HG02588 (cell line): ENCODE measurements at regions not wholly inside any gene's neighbourhood (a gene's known extent, or its start where the extent isn't known, plus 50 kb on each side); places are given as distances from the start of the nearest gene placed in this dataset.

ENCODE experiments used
- ATAC-seq: cut with Tn5 transposase; IDR thresholded peaks from one replicate; pipeline ENCODE4 v1.9.1; 2021; ENCODE audit warnings: mild to moderate bottlenecking, moderate library complexity; ENCODE audit not compliant: unreplicated experiment

DNA sequence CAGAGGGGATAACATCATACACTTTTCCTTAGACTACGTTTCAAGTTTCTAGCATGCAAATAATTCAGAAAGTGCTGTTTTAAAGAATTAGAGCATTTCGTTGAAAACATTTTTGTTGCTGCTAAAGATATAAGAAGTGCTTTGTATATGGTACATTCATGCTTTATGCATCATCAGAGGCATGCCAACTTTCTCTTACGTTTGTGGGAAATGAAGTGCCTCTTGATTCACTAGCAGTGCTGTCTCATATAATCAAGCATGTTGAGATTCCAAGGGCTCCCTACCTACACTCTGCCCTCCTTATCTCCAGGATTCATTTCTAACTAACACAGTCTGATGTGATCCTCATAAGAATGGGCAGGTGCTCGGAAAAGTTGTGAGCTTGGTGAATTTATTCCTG is 748.6 kb upstream of the DDX18 start:
- ATAC-seq = no peak

GRCh38 chr2:117067900-117068299 is 746.6 kb upstream of the DDX18 start:
- no peak for ATAC-seq

GRCh38 chr2:117068371-117068770 is 746.1 kb upstream of the DDX18 start:
- ATAC-seq = no peak

DNA sequence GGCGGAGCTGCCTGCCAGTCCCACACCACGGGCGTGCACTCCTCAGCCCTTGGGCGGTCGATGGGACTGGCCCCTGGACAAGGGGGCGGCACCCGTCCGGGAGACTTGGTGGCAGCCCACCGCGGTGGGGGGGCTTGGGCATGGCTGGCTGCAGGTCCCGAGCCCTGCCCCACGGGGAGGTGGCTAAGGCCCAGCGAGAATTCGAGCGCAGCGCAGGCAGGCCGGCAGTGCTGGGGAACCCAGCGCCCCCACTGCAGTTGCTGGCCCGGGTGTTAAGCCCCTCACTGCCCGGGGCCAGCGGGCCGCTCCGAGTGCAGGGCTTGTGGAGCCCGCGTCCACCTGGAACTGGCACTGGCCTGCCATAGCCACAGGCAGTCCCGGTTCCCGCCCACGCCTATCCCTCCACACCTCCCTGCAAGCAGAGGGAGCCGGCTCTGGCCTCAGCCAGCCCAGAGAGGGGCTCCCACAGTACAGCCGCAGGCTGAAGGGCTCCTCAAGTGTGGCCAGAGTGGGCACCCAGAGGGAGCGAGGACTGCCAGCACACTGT is 742.9 kb upstream of the DDX18 start:
- ATAC-seq = no peak

- ATAC-seq = no peak
Observed at GRCh38 chr2:117074756-117075155, 739.7 kb upstream of the DDX18 start.

DNA sequence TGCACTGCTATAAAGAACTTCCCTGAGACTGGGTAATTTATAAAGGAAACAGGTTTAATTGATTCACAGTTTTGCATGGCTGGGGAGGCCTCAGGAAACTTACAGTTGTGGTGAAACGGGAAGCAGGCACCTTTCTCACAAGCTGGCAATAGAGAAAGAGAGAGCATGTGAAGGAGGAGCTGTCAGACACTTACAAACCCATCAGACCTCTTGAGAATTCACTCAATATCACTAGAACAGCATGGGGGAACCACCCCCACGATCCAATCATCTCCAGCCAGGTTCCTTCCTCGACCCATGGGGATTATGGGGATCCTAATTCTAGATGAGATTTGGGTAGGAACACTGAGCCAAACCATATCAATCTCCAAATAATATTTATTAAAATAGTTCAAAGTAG is 729.2 kb upstream of the DDX18 start:
- no peak for ATAC-seq

- no peak for ATAC-seq
Observed at GRCh38 chr2:117085737-117086136, 728.8 kb upstream of the DDX18 start.

GRCh38 chr2:117086174-117086942 is 728.1 kb upstream of the DDX18 start:
- no peak for ATAC-seq

- no peak for ATAC-seq
Observed at GRCh38 chr2:117086943-117087250, 727.6 kb upstream of the DDX18 start.

GRCh38 chr2:117087535-117088291 is 726.8 kb upstream of the DDX18 start:
- no peak for ATAC-seq

- no peak for ATAC-seq
Observed at GRCh38 chr2:117091041-117091837, 723.3 kb upstream of the DDX18 start.

DNA sequence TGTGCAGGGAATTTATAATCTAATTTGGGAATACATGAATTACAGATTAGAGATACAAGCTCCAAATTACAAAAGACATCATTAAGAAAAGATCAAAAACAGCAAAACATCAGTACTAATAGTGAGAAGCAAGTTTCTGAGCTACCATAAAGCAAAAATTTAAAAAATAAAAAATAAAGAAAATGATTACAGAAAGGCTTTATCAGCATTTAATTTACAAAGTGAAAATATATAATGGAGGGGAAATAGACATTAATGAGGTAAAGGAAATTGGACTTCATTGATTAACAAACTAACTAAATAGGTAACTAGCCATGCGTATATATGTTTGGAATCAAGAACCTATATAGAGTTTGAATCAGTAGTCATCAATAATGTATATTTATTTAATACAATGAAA is 712.9 kb upstream of the DDX18 start:
- ATAC-seq = no peak

DNA sequence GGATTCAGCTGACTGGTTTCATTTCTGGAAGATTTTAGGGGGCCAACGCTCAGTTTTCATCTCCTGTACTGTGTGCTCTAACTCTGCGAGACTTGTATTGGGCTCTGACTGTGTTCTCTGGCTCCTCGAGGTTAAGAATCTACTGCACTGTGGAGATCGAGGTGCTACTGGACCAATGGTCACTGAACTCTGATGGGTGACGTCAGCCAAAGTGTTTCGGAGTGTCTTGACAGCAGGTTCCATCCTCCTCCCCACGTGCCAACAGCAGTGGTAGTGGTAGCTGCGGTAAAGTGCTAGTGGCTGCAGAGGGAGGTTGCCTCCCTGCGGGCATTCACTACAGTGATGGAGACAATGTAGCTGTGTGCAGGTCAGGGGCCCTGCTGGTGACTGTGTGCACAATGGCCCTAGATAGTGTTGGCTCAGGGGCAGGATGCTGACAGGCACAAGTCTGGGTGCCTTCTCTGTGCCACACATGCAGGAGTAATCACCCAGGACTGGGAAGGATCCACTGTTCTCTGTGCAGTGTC is 705.7 kb upstream of the DDX18 start:
- no peak for ATAC-seq

- no peak for ATAC-seq
Observed at GRCh38 chr2:117118994-117119393, 695.5 kb upstream of the DDX18 start.

DNA sequence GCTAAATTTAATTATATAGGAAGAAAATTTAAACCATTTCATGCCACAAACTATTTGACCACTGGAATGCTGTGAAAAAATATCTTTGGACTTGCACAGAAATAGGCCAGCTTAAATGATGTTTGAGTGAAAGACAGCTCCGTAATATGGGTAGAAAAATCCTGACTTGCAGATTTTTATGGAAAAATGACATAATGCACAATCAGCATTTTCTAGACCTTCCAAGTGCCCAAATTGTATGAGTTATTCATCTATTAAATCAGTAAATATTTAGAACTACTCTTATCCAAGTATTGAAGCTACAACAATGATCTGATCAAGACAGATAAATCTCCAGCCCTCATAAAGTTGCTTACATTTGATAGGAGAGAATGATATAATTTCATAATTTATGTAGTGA is 691.1 kb upstream of the DDX18 start:
- ATAC-seq = no peak

DNA sequence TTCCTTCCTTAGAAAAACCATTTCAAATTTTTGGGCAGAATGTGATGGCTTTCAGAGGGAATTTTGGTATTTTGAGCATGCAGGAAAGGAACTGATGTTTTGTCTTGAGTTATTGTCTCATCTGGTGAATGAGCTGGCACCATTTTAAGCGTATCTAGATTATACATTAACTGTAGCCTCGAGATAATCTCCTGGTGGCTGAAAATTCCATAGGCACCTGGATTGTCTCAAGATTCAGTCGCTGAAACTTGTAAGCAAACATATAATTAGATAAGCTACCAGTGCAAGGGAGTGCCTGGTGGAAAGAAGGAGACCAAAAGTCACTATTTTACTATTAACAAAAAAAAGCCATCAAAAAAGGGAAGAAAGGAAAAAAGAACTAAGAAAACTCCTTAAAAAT is 687.8 kb upstream of the DDX18 start:
- ATAC-seq = no peak

- no peak for ATAC-seq
Observed at GRCh38 chr2:117127680-117128079, 686.8 kb upstream of the DDX18 start.

GRCh38 chr2:117128461-117128860 is 686.0 kb upstream of the DDX18 start:
- ATAC-seq = no peak

- ATAC-seq = no peak
Observed at GRCh38 chr2:117137371-117137770, 677.1 kb upstream of the DDX18 start.

GRCh38 chr2:117169036-117169765 is 645.3 kb upstream of the DDX18 start:
- ATAC-seq = no peak

GRCh38 chr2:117170897-117171296 is 643.6 kb upstream of the DDX18 start:
- no peak for ATAC-seq
